ENCODE measurements at regions not wholly inside any gene's neighbourhood (a gene's known extent, or its start where the extent isn't known, plus 50 kb on each side); places are given as distances from the start of the nearest gene placed in this dataset.
A peak's percentile ranks its signal among the peaks of the same experiment; 100 is the strongest.

GRCh38 chr16:62225675-62226074 lies 189.4 kb upstream of the CDH8 start:
- Histone ChIP-seq H2BK120ac (ENCODE audit: low read depth, low read length) (no peak overlapping the region), H3K9ac (ENCODE audit: low read depth, low read length, poor library complexity) (no peak overlapping the region), H3K27me3 (ENCODE audit: control insufficient read depth in 3 of 3, insufficient read depth in 3 of 3, low read depth in 1 of 3, low read length in 3 of 3) (no peaks in the 10 kb centered on the region), H3K79me1 (ENCODE audit: low read depth, low read length) (no peaks in the 10 kb centered on the region), H3K18ac (ENCODE audit: low read length) (no peak overlapping the region), H2AK5ac (ENCODE audit: low read depth, low read length) (no peak overlapping the region), H2BK15ac (ENCODE audit: low read length) (no peak overlapping the region), H2BK12ac (ENCODE audit: low read length) (no peak overlapping the region), H2BK5ac (ENCODE audit: low read length) (no peak overlapping the region), H3K14ac (ENCODE audit: low read length) (no peak overlapping the region), H4K8ac (ENCODE audit: low read depth, low read length) (no peak overlapping the region), H3K4ac (ENCODE audit: low read length) (no peak overlapping the region), H3K23ac (ENCODE audit: low read depth, low read length, poor library complexity) (no peak overlapping the region), H4K91ac (ENCODE audit: low read depth, low read length, poor library complexity) (no peak overlapping the region), H3K4me1 (ENCODE audit: control insufficient read depth in 2 of 2, insufficient read depth in 1 of 2, low read depth in 1 of 2, low read length in 2 of 2) (no peaks in the 10 kb centered on the region), H2AFZ (ENCODE audit: low read length) (no peak overlapping the region), H3K4me2 (ENCODE audit: insufficient read depth, low read length, poor library complexity, severe bottlenecking) (no peak overlapping the region), H3K9me3 (replicated peaks in 1 of 2; ENCODE audit: control insufficient read depth in 2 of 2, insufficient read depth in 1 of 2, low read depth in 1 of 2, low read length in 2 of 2) (no peaks in the 10 kb centered on the region), H3K36me3 (replicated peaks in 1 of 2; ENCODE audit: control insufficient read depth in 2 of 2, insufficient read depth in 2 of 2, low read length in 2 of 2) (no peaks in the 10 kb centered on the region), H3K4me3 (ENCODE audit: low read length in 2 of 2) (no peak overlapping the region), H3K27ac (replicated peaks; ENCODE audit: low read length) (no peak overlapping the region)
- DNase-seq (ENCODE audit: low spot score) = peak; percentile 17
- no CpG with 5 or more reads among the region's 7 CpGs for WGBS, 2 donors (ENCODE audit: extremely low coverage in 2 of 2, insufficient read length in 2 of 2, insufficient replicate concordance in 1 of 2)

- no peak overlapping the region for H2BK120ac ChIP-seq (ENCODE audit: low read depth, low read length)
- no peaks in the 10 kb centered on the region for H3K79me1 ChIP-seq (ENCODE audit: low read depth, low read length)
- H3K27me3 ChIP-seq (ENCODE audit: control insufficient read depth in 3 of 3, insufficient read depth in 3 of 3, low read depth in 1 of 3, low read length in 3 of 3) = no peaks in the 10 kb centered on the region
- no peak overlapping the region for H3K4ac ChIP-seq (ENCODE audit: low read length)
- no peak overlapping the region for H2BK5ac ChIP-seq (ENCODE audit: low read length)
- no peaks in the 10 kb centered on the region for H3K36me3 ChIP-seq (replicated peaks in 1 of 2; ENCODE audit: control insufficient read depth in 2 of 2, insufficient read depth in 2 of 2, low read length in 2 of 2)
- WGBS, 2 donors (ENCODE audit: extremely low coverage in 2 of 2, insufficient read length in 2 of 2, insufficient replicate concordance in 1 of 2) = no CpG with 5 or more reads among the region's 9 CpGs
- H4K91ac ChIP-seq (ENCODE audit: low read depth, low read length, poor library complexity) = no peak overlapping the region
- no peak overlapping the region for H3K4me3 ChIP-seq (ENCODE audit: low read length in 2 of 2)
- no peak overlapping the region for H3K27ac ChIP-seq (replicated peaks; ENCODE audit: low read length)
- no peak overlapping the region for H4K8ac ChIP-seq (ENCODE audit: low read depth, low read length)
- no peak overlapping the region for H3K9ac ChIP-seq (ENCODE audit: low read depth, low read length, poor library complexity)
- no peak overlapping the region for H3K23ac ChIP-seq (ENCODE audit: low read depth, low read length, poor library complexity)
- no peaks in the 10 kb centered on the region for H3K9me3 ChIP-seq (replicated peaks in 1 of 2; ENCODE audit: control insufficient read depth in 2 of 2, insufficient read depth in 1 of 2, low read depth in 1 of 2, low read length in 2 of 2)
- no peaks in the 10 kb centered on the region for H3K4me1 ChIP-seq (ENCODE audit: control insufficient read depth in 2 of 2, insufficient read depth in 1 of 2, low read depth in 1 of 2, low read length in 2 of 2)
- H2AK5ac ChIP-seq (ENCODE audit: low read depth, low read length) = no peak overlapping the region
- H3K14ac ChIP-seq (ENCODE audit: low read length) = no peak overlapping the region
- H2BK12ac ChIP-seq (ENCODE audit: low read length) = no peak overlapping the region
- no peak for DNase-seq (ENCODE audit: low spot score)
- H2BK15ac ChIP-seq (ENCODE audit: low read length) = no peak overlapping the region
- no peak overlapping the region for H3K4me2 ChIP-seq (ENCODE audit: insufficient read depth, low read length, poor library complexity, severe bottlenecking)
- H3K18ac ChIP-seq (ENCODE audit: low read length) = no peak overlapping the region
- H2AFZ ChIP-seq (ENCODE audit: low read length) = no peak overlapping the region
These were observed 188.5 kb upstream of the CDH8 start for GRCh38 chr16:62224646-62225209.

GRCh38 chr16:62216837-62217236 lies 180.6 kb upstream of the CDH8 start:
- Histone ChIP-seq H3K4ac (ENCODE audit: low read length) (no peak overlapping the region), H3K14ac (ENCODE audit: low read length) (no peak overlapping the region), H2AK5ac (ENCODE audit: low read depth, low read length) (no peak overlapping the region), H2BK120ac (ENCODE audit: low read depth, low read length) (no peak overlapping the region), H3K9me3 (replicated peaks in 1 of 2; ENCODE audit: control insufficient read depth in 2 of 2, insufficient read depth in 1 of 2, low read depth in 1 of 2, low read length in 2 of 2) (no peaks in the 10 kb centered on the region), H3K36me3 (replicated peaks in 1 of 2; ENCODE audit: control insufficient read depth in 2 of 2, insufficient read depth in 2 of 2, low read length in 2 of 2) (no peaks in the 10 kb centered on the region), H2AFZ (ENCODE audit: low read length) (peak overlapping the region; percentile 85), H3K79me1 (ENCODE audit: low read depth, low read length) (no peaks in the 10 kb centered on the region), H3K4me3 (ENCODE audit: low read length in 2 of 2) (no peak overlapping the region), H2BK12ac (ENCODE audit: low read length) (no peak overlapping the region), H2BK15ac (ENCODE audit: low read length) (no peak overlapping the region), H3K27me3 (ENCODE audit: control insufficient read depth in 3 of 3, insufficient read depth in 3 of 3, low read depth in 1 of 3, low read length in 3 of 3) (no peaks in the 10 kb centered on the region), H3K23ac (ENCODE audit: low read depth, low read length, poor library complexity) (no peak overlapping the region), H3K4me1 (ENCODE audit: control insufficient read depth in 2 of 2, insufficient read depth in 1 of 2, low read depth in 1 of 2, low read length in 2 of 2) (peaks cover 2 to 5% of the 10 kb centered on the region in 2 donors), H3K27ac (replicated peaks; ENCODE audit: low read length) (no peak overlapping the region), H4K91ac (ENCODE audit: low read depth, low read length, poor library complexity) (no peak overlapping the region), H3K4me2 (ENCODE audit: insufficient read depth, low read length, poor library complexity, severe bottlenecking) (no peak overlapping the region), H4K8ac (ENCODE audit: low read depth, low read length) (no peak overlapping the region), H2BK5ac (ENCODE audit: low read length) (no peak overlapping the region), H3K18ac (ENCODE audit: low read length) (no peak overlapping the region), H3K9ac (ENCODE audit: low read depth, low read length, poor library complexity) (no peak overlapping the region)
- whole genome bisulfite sequencing, 2 donors (ENCODE audit: extremely low coverage in 2 of 2, insufficient read length in 2 of 2, insufficient replicate concordance in 1 of 2) = no CpG with 5 or more reads among the region's 3 CpGs
- DNase-seq (ENCODE audit: low spot score) = no peak

GRCh38 chr16:62213763-62214162 lies 177.5 kb upstream of the CDH8 start:
- Histone ChIP-seq H3K4me2 (ENCODE audit: insufficient read depth, low read length, poor library complexity, severe bottlenecking) (no peak overlapping the region), H2BK5ac (ENCODE audit: low read length) (no peak overlapping the region)

More at GRCh38 chr16:62213763-62214162, 177.5 kb upstream of the CDH8 start:
- peaks cover 0 to 4% of the 10 kb centered on the region in 2 donors for H3K9me3 ChIP-seq (replicated peaks in 1 of 2; ENCODE audit: control insufficient read depth in 2 of 2, insufficient read depth in 1 of 2, low read depth in 1 of 2, low read length in 2 of 2)
- no peaks in the 10 kb centered on the region for H3K27me3 ChIP-seq (ENCODE audit: control insufficient read depth in 3 of 3, insufficient read depth in 3 of 3, low read depth in 1 of 3, low read length in 3 of 3)
- peaks cover 2 to 5% of the 10 kb centered on the region in 2 donors for H3K4me1 ChIP-seq (ENCODE audit: control insufficient read depth in 2 of 2, insufficient read depth in 1 of 2, low read depth in 1 of 2, low read length in 2 of 2)
- no peak overlapping the region for H2BK15ac ChIP-seq (ENCODE audit: low read length)
- H4K8ac ChIP-seq (ENCODE audit: low read depth, low read length) = no peak overlapping the region
- no peak overlapping the region for H3K4me3 ChIP-seq (ENCODE audit: low read length in 2 of 2)
- H3K23ac ChIP-seq (ENCODE audit: low read depth, low read length, poor library complexity) = peak overlapping the region; percentile 23
- no peak overlapping the region for H2AFZ ChIP-seq (ENCODE audit: low read length)
- H3K27ac ChIP-seq (replicated peaks; ENCODE audit: low read length) = no peak overlapping the region
- no peaks in the 10 kb centered on the region for H3K36me3 ChIP-seq (replicated peaks in 1 of 2; ENCODE audit: control insufficient read depth in 2 of 2, insufficient read depth in 2 of 2, low read length in 2 of 2)
- no CpG with 5 or more reads among the region's 2 CpGs for WGBS, 2 donors (ENCODE audit: extremely low coverage in 2 of 2, insufficient read length in 2 of 2, insufficient replicate concordance in 1 of 2)
- no peak overlapping the region for H2BK120ac ChIP-seq (ENCODE audit: low read depth, low read length)
- H3K79me1 ChIP-seq (ENCODE audit: low read depth, low read length) = no peaks in the 10 kb centered on the region
- no peak overlapping the region for H2BK12ac ChIP-seq (ENCODE audit: low read length)
- H4K91ac ChIP-seq (ENCODE audit: low read depth, low read length, poor library complexity) = no peak overlapping the region
- no peak overlapping the region for H3K9ac ChIP-seq (ENCODE audit: low read depth, low read length, poor library complexity)
- H2AK5ac ChIP-seq (ENCODE audit: low read depth, low read length) = no peak overlapping the region
- H3K4ac ChIP-seq (ENCODE audit: low read length) = no peak overlapping the region
- no peak for DNase-seq (ENCODE audit: low spot score)
- no peak overlapping the region for H3K18ac ChIP-seq (ENCODE audit: low read length)
- H3K14ac ChIP-seq (ENCODE audit: low read length) = no peak overlapping the region
